ENCODE measurements at regions not wholly inside any gene's neighbourhood (a gene's known extent, or its start where the extent isn't known, plus 50 kb on each side); places are given as distances from the start of the nearest gene placed in this dataset.

- DNase-seq, result no peak
Measured at GRCh38 chr17:68812876-68813584, 142.2 kb downstream of the ABCA8 start.

- no peak for DNase-seq
Measured at GRCh38 chr17:68809148-68809547, 146.0 kb downstream of the ABCA8 start.

- DNase-seq, result no peak
Measured at GRCh38 chr17:68807998-68808772, 147.0 kb downstream of the ABCA8 start.

GRCh38 chr17:68805609-68806008 is 149.6 kb downstream of the ABCA8 start:
- DNase-seq, result no peak

- no peak for DNase-seq
Measured at GRCh38 chr17:68804777-68805520, 150.2 kb downstream of the ABCA8 start.

GRCh38 chr17:68803164-68803929 is 151.8 kb downstream of the ABCA8 start:
- DNase-seq, result no peak

GRCh38 chr17:68801335-68802247 is 153.6 kb downstream of the ABCA8 start:
- DNase-seq, result no peak

GRCh38 chr17:68800751-68801150 is 154.4 kb downstream of the ABCA8 start:
- no peak for DNase-seq

GRCh38 chr17:68794636-68795434 is 160.4 kb downstream of the ABCA8 start:
- DNase-seq, result no peak

GRCh38 chr17:68792873-68793272 is 162.3 kb downstream of the ABCA8 start:
- no peak for DNase-seq

- no peak for DNase-seq
Measured at GRCh38 chr17:68792042-68792685, 163.0 kb downstream of the ABCA8 start.

- DNase-seq, result no peak
Measured at GRCh38 chr17:68790931-68791330, 164.3 kb downstream of the ABCA8 start.

- no peak for DNase-seq
Measured at GRCh38 chr17:68790492-68790891, 164.7 kb downstream of the ABCA8 start.

- DNase-seq, result no peak
Measured at GRCh38 chr17:68789203-68789962, 165.8 kb downstream of the ABCA8 start.

GRCh38 chr17:68785565-68786486 is 169.4 kb downstream of the ABCA8 start:
- no peak for DNase-seq

GRCh38 chr17:68784431-68784830 is 170.8 kb downstream of the ABCA8 start:
- no peak for DNase-seq

GRCh38 chr17:68783861-68784260 is 171.3 kb downstream of the ABCA8 start:
- DNase-seq, result no peak

GRCh38 chr17:68782789-68783188 is 172.4 kb downstream of the ABCA8 start:
- DNase-seq, result no peak
